HG02798 (cell line): ENCODE measurements at regions not wholly inside any gene's neighbourhood (a gene's known extent, or its start where the extent isn't known, plus 50 kb on each side); places are given as distances from the start of the nearest gene placed in this dataset.

Source experiments
- ATAC-seq: cut with Tn5 transposase; IDR thresholded peaks from one replicate; pipeline ENCODE4 v1.9.1; 2021; ENCODE audit warnings: mild to moderate bottlenecking; ENCODE audit not compliant: unreplicated experiment, poor library complexity

DNA sequence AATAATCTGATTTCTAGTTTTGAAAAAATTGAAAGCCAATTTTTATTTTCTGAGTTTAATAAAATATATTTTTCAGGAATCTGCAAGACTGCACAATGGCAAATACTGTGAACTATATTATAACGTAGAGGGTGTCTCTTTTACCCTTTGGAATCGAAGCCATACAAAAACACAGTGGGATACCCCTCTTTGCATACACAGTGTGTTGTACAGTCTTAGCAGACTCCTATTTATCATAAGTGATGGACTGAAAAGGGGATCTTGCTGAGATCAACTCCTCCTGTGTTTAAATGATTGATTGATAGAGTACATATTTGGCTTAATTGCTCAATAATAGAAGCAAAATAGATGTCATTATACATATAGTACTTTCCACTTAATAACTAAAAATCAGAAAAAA is 981.2 kb downstream of the NSUN3 start:
- no peak for ATAC-seq

DNA sequence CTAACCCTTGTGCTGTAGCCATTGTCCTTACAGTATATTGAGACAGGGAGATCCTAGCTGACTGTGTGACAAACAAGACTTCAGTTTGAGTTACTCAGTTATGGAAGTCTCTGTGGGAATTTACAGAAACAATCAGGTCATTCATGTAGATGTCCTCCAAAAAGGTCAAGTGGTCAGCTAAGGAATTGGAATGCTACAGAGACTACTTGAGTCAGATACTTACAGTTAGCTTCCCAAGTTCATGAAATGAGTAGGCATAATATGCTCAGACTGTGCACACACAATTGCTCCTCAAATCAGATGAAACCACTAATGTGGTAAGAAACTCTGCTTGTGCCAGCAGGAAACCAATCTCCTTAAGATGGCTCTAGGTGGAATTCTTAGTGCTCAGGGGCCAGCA is 985.7 kb downstream of the NSUN3 start:
- ATAC-seq: no peak

DNA sequence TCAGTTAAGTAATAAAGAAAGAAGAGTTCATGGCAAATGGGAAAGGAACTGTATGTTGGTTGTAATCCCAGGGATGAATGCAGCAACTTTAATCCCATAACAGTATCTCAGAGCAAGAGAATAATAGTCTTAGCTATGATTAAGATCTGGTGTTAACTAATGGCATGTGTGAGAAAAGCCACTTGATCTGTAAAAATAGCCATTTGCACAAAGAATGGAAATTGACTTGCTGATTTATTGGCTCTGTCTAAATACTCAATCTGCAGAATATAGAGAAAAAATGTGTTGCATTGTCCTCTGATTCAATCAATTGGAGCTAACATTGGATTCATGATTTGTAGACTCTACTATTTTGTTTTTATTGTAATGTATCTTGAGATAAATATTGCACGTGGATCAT is 987.0 kb downstream of the NSUN3 start:
- ATAC-seq: no peak

DNA sequence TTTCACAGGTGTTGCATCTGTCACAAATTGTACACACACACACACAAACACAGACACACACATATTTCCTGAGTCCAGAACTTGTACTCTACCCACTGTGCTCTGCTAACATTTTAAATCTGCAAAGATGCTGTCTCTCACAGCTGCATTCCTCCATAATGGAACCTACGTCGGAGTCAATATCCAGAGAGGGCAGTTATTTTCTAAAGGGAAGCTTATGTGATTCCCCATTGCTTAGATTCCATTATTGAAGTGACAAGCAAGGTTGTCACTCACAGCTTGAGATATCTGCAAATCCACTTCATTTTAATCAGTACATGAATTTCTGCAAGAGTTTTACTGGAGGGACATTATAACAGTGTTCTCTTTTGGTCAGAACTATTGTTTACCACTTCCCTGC is 992.4 kb downstream of the NSUN3 start:
- ATAC-seq: no peak

- ATAC-seq: no peak
These were observed 1019.3 kb downstream of the NSUN3 start for GRCh38 chr3:95082191-95082590.

DNA sequence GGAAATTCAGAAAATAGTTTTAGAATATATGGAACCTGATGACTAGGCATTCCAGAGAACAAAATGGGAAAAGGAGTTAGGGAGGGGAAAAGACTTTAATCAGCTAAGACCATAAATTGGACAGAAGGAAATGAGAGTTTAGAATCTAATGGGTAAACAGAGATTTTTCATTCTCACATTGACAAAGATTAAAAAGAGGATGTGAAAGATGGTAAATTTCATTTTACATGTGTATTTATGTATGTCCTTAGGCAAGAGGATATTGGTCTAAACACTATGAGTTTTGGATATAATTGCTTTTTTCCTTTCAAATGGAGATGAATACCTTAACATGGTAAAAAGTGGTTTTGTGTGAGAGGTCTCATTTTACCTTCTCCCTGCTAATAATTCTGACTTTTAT is 1021.9 kb downstream of the NSUN3 start:
- no peak for ATAC-seq

DNA sequence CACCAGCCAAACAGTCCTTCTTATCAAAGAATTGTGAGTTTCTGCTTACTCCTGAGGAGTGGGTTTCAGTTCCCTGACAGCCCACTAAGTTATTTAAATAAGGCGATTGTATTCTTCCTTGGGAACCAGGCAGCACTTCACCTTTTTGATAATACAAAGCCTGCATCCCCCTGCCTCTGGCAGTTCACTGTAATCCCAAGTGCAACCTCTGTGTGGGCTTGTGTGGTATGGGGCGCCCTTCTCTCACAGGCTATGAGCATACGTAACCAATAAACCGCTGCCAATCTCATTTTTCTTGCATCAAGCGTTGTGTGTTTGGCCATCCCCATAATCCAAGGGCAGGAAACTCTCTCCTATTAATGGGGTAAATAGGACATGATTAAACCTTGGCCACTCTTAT is 1025.6 kb downstream of the NSUN3 start:
- ATAC-seq: no peak

DNA sequence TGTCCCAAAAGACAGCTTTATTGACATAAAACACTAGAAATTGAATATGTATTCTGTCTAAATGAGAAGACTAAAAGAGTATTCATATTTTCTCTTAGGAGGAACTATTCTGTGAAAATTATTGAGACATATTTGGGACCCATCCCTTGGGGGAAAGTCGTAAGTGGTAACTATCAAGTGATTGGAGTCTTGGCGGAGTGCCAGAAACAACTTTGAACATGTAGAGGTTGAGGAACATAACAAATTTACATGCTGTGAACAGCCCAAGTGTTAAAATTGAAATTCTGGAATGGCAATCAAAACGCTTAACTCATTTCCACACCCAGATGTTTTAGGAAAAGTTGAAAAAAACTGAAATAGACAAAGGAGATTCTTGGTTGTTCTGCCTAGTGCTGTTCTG is 1034.6 kb downstream of the NSUN3 start:
- no peak for ATAC-seq

DNA sequence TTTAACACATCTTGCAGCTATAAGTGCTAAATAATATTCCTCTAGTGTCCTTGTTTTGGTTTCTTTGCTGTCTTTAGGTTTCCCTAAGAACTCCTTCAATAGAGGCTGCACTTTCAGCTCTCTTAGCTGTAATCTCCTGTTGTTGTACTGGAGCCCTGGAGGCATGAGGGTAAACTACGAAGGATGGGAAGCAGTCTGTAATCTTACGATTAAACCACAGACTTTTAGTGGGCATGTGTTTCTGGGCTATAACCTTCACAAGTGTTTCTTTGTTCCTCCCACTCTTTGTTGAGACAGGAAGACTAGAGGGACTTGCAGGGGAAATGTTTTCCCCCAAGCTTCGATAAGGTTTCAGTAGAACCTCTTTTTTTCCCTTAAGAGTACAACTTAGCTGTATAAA is 1058.1 kb downstream of the NSUN3 start:
- no peak for ATAC-seq

GRCh38 chr3:95123104-95123503 is 1060.2 kb downstream of the NSUN3 start:
- ATAC-seq: no peak

- ATAC-seq: no peak
These were observed 1072.0 kb downstream of the NSUN3 start for GRCh38 chr3:95134693-95135413.

DNA sequence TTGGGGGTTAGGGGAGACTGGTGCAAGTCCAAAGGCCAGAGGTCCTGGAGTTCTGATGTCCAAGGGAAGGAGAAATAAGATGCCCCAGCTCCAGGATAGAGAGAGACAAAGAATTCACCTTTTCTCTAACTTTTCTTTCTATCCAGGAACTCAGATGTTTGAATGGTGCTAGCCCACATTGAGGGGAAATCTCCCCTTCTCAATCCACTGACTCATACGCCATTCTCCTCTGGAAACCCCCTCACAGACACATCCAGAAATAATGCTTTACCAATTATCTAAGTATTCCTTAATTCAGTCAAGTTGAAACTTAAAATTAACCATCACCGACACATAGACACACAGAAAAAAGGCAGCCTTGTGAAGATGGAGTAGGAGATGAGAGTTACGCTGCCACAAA is 1085.2 kb downstream of the NSUN3 start:
- ATAC-seq: no peak

- no peak for ATAC-seq
These were observed 1088.7 kb downstream of the NSUN3 start for GRCh38 chr3:95151590-95151989.

DNA sequence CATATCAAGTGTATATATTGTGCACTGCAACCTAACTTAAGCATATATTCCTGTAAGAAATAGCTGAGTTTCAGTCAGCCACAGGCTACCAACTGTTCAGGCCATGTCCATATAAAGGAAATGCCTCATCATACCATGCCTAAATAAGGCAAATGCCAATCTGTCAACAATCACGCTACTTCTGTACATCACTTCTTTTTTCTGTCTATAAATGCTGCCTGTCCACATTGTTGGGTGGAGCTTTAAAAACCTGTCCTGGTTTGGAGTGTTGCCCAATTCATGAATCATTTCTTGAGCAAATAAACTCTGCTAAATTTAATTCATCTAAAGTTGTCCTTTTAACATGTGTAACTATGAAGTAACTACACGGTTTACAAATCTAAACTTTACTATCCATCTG is 1091.9 kb downstream of the NSUN3 start:
- no peak for ATAC-seq

DNA sequence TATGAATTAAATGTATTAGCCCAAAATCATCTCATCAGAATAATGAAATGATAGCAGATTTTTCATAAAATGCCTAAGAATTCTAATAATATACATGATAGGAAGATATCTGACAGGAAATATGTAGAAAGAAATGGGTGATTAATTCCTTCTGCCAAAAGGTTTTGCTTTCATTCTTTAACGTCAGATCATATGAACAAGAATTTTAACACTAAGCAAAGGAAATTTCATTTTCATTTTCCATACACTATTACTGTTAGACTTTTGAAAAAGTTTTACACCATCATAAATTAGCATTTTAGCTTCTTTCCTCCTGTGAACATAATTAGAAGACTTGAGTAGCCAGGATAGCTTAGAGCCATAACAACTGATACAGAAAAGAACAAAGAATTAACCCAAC is 1099.9 kb downstream of the NSUN3 start:
- no peak for ATAC-seq

GRCh38 chr3:95167748-95168147 is 1104.9 kb downstream of the NSUN3 start:
- ATAC-seq: no peak

GRCh38 chr3:95168526-95168925 is 1105.7 kb downstream of the NSUN3 start:
- ATAC-seq: no peak

DNA sequence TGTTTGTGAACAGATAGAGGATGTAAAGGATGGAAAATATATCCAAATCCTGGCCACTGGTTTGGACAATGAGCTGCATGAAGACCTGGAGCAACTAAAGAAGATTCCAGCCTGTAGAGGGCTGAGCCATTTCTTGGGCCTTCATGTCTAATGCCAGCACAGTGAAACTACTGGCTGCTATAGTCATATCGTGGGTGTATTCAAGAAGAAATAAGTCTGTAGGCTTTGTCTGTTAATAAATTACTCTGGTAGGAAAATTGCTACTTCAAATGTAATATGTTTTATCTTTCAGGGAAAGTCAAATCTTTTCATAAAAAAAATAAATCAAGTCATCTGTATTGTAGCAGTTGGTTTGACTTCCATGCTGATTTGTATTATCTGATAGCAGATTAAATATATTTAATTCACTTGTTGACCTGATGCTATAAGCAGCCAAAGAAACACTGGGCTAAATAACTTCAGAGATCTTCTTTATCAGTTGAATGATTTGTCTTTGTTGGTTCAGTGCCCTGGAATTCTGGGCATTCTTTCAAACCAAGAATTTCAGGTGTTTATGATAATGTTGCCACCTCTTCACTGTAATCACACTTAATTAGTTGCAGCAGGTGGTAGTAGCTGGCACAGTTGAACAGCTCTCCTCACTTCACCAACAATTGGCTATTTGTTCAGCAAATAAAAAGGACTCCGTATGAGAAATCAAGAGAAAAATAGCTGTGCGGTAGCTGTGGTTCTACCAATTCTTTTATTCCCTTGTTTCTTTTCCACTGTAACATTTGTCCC is 1109.5 kb downstream of the NSUN3 start:
- no peak for ATAC-seq

GRCh38 chr3:95177096-95177495 is 1114.2 kb downstream of the NSUN3 start:
- no peak for ATAC-seq

DNA sequence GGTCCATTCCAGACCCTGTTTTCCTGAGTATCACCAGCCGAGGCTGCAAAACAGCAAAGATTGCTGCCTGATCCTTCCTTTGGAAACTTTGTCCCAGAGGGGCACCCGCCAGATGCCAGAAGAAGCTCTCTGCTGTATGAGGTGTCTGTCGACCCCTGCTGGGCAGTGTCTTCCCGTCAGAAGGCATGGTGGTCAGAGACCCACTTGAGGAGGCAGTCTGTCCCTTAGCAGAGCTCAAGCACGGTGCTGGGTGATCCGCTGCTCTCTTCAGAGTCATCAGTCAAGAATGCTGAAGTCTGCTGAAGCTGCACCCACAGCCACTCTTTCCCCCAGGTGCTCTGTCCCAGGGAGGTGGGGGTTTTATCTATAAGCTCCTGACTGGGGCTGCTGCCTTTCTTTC is 1121.2 kb downstream of the NSUN3 start:
- ATAC-seq: no peak

DNA sequence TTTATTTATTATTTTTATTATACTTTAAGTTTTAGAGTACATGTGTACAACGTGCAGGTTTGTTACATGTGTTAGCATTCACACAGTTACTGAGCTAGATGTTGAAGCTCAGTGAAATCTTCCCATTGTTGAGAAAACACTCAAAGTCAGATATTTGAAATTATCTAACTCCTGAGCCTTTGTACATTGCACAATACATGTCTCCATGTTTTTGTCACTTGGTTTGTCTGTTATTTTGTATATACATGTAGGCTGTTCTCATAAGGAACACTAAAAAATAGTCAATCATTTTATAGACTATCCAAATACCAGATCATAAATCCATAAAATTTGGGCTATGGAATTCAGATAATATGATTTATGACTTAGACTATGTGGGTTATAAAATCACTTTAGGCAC is 1126.5 kb downstream of the NSUN3 start:
- ATAC-seq: no peak

- no peak for ATAC-seq
These were observed 1134.8 kb downstream of the NSUN3 start for GRCh38 chr3:95197661-95198060.
